ENCODE measurements at regions not wholly inside any gene's neighbourhood (a gene's known extent, or its start where the extent isn't known, plus 50 kb on each side); places are given as distances from the start of the nearest gene placed in this dataset.

- H3K4me3 ChIP-seq (ENCODE audit: low read depth, low read length) = no peak overlapping the region
- no peak for TF ChIP-seq CTCF (IDR thresholded peaks at IDR 0.05; ENCODE audit: low read depth, low read length)
Measured at GRCh38 chr12:4086481-4086880, 187.1 kb upstream of the CCND2 start.

GRCh38 chr12:4084573-4084972, 189.0 kb upstream of the CCND2 start:
- no peak for TF ChIP-seq CTCF (IDR thresholded peaks at IDR 0.05; ENCODE audit: low read depth, low read length)
- no peak overlapping the region for H3K4me3 ChIP-seq (ENCODE audit: low read depth, low read length)

GRCh38 chr12:4082809-4083403, 190.7 kb upstream of the CCND2 start:
- no peak overlapping the region for H3K4me3 ChIP-seq (ENCODE audit: low read depth, low read length)
- TF ChIP-seq CTCF (IDR thresholded peaks at IDR 0.05; ENCODE audit: low read depth, low read length) = no peak

- no peak overlapping the region for H3K4me3 ChIP-seq (ENCODE audit: low read depth, low read length)
- TF ChIP-seq CTCF (IDR thresholded peaks at IDR 0.05; ENCODE audit: low read depth, low read length) = no peak
Measured at GRCh38 chr12:4080213-4080612, 193.3 kb upstream of the CCND2 start.

GRCh38 chr12:4074129-4074528, 199.4 kb upstream of the CCND2 start:
- TF ChIP-seq CTCF (IDR thresholded peaks at IDR 0.05; ENCODE audit: low read depth, low read length) = no peak

GRCh38 chr12:4069670-4070010, 196.4 kb upstream of the PARP11 start:
- TF ChIP-seq CTCF (IDR thresholded peaks at IDR 0.05; ENCODE audit: low read depth, low read length) = no peak
- no peak overlapping the region for H3K4me3 ChIP-seq (ENCODE audit: low read depth, low read length)

More at GRCh38 chr12:4074129-4074528, 199.4 kb upstream of the CCND2 start:
- no peak overlapping the region for H3K4me3 ChIP-seq (ENCODE audit: low read depth, low read length)

- H3K4me3 ChIP-seq (ENCODE audit: low read depth, low read length) = no peak overlapping the region
- TF ChIP-seq CTCF (IDR thresholded peaks at IDR 0.05; ENCODE audit: low read depth, low read length) = no peak
Measured at GRCh38 chr12:4068981-4069669, 195.9 kb upstream of the PARP11 start.

Measured in WI38 (cell line).